ENCODE measurements at regions not wholly inside any gene's neighbourhood (a gene's known extent, or its start where the extent isn't known, plus 50 kb on each side); places are given as distances from the start of the nearest gene placed in this dataset.

- 91% methylated on average over 15 of the region's 15 CpGs; no CpG with 5 or more reads in 1 of the 2 experiments for WGBS, 2 experiments (ENCODE audit: extremely low coverage in 1 of 2, insufficient coverage in 1 of 2, insufficient read length in 1 of 2, insufficient replicate concordance in 2 of 2, low coverage in 1 of 2, low lambda C conversion rate in 2 of 2, missing lambda C conversion rate in 1 of 2)
- CTCF ChIA-PET (ENCODE audit: partially characterized antibody), result interaction anchor here (0.7 to 1.4 kb wide), 6 partner anchors 9 to 585 kb away, joined by 3 to 6 read pairs (median 4); no protein-coding TSS in a partner anchor
- no peak overlapping the region for H2AFZ ChIP-seq (ENCODE audit: low read length)
- TF ChIP-seq EZH2 (IDR thresholded peaks at IDR 0.05; ENCODE audit: low read depth, low read length, severe bottlenecking) (no peak), PHF8 (conservative IDR thresholded peaks at IDR 0.05; ENCODE audit: low read depth, low read length) (no peak), E2F6 (IDR thresholded peaks at IDR 0.05) (no peak), HDAC2 (IDR thresholded peaks at IDR 0.05; ENCODE audit: borderline replicate concordance in 1 of 2, low read depth in 2 of 2, low read length in 2 of 2) (no peak), SUZ12 (IDR thresholded peaks at IDR 0.05; ENCODE audit: low read length) (no peak), SAP30 (IDR thresholded peaks at IDR 0.05; ENCODE audit: insufficient read depth, insufficient replicate concordance, low read length) (no peak), FOSL1 (IDR thresholded peaks at IDR 0.05; ENCODE audit: insufficient read depth, low read depth, low read length) (no peak), JUND (IDR thresholded peaks at IDR 0.05; ENCODE audit: low read length) (no peak), POU5F1 (IDR thresholded peaks at IDR 0.05; ENCODE audit: low read depth, low read length) (no peak), POLR2AphosphoS5 (IDR thresholded peaks at IDR 0.05; ENCODE audit: low read depth, low read length) (no peak), KDM1A (IDR thresholded peaks at IDR 0.05; ENCODE audit: borderline replicate concordance, low read length) (no peak)
These were observed 107.3 kb upstream of the FGF3 start for GRCh38 chr11:69926376-69927050.

More at GRCh38 chr11:69926376-69927050, 107.3 kb upstream of the FGF3 start:
- Histone ChIP-seq H3K27ac (ENCODE audit: low read depth, low read length) (no peak overlapping the region), H4K20me1 (replicated peaks in 1 of 2; ENCODE audit: control insufficient read depth in 1 of 2, insufficient read depth in 2 of 2, low read length in 2 of 2) (peaks cover 0 to 2% of the 10 kb centered on the region in 2 experiments), H2BK5ac (ENCODE audit: low read depth, low read length) (no peak overlapping the region), H3K23me2 (ENCODE audit: low read depth, low read length) (peaks cover 6% of the 10 kb centered on the region; the same call in 1 of the 2 replicates), H3K27me3 (replicated peaks in 1 of 4; ENCODE audit: control insufficient read depth in 3 of 4, extremely low read depth in 1 of 4, insufficient read depth in 3 of 4, low read length in 3 of 4) (peaks cover 0 to 6% (median under 1%) of the 10 kb centered on the region in 4 experiments; a peak in 2 of 7 replicates), H3K79me1 (ENCODE audit: low read depth, low read length) (no peaks in the 10 kb centered on the region), H3K18ac (ENCODE audit: extremely low read depth, low read length) (no peak overlapping the region), H2BK12ac (ENCODE audit: low read depth, low read length) (no peak overlapping the region), H4K5ac (ENCODE audit: insufficient read length, low read depth, low read length) (no peak overlapping the region), H3K56ac (replicated peaks; ENCODE audit: insufficient read length, low read depth, low read length) (no peak overlapping the region), H3K4me1 (replicated peaks in 1 of 4; ENCODE audit: control insufficient read depth in 3 of 4, insufficient read depth in 4 of 4, low read length in 3 of 4) (peaks cover 0 to 3% (median 0%) of the 10 kb centered on the region in 4 experiments; a peak in 1 of 7 replicates), H3K4me3 (ENCODE audit: extremely low read depth in 1 of 4, insufficient read depth in 2 of 4, low read depth in 3 of 4, low read length in 4 of 4) (no peak overlapping the region), H3K9me3 (ENCODE audit: insufficient read depth in 2 of 2, low read depth in 1 of 2, low read length in 1 of 2) (0 out of 4 replicates have a peak, but pooled peaks cover 0 to 2% of the 10 kb centered on the region in 2 experiments), H2BK20ac (ENCODE audit: low read length) (no peak overlapping the region), H4K91ac (replicated peaks; ENCODE audit: insufficient read length, low read length) (no peak overlapping the region), H2BK15ac (ENCODE audit: low read length) (no peak overlapping the region), H3K79me2 (ENCODE audit: control insufficient read depth in 1 of 2, insufficient read depth in 2 of 2, low read length in 2 of 2) (no peaks in the 10 kb centered on the region), H3K4ac (replicated peaks; ENCODE audit: insufficient read length, low read depth, low read length) (no peak overlapping the region), H3K9ac (replicated peaks in 1 of 4; ENCODE audit: extremely low read depth in 1 of 4, low read depth in 3 of 4, low read length in 3 of 4) (no peak overlapping the region), H4K8ac (ENCODE audit: extremely low read depth, insufficient read depth, low read length) (peak overlapping the region; percentile 19; the same call in 1 of the 2 replicates), H2AK5ac (ENCODE audit: low read depth, low read length) (no peak overlapping the region), H3K23ac (ENCODE audit: insufficient read length) (no peak overlapping the region), H2BK120ac (replicated peaks; ENCODE audit: low read depth, low read length) (no peak overlapping the region), H3K36me3 (ENCODE audit: control insufficient read depth in 2 of 4, insufficient read depth in 4 of 4, low read length in 3 of 4) (no peaks in the 10 kb centered on the region), H3K4me2 (ENCODE audit: insufficient read depth in 1 of 2, low read depth in 2 of 2, low read length in 2 of 2) (no peak overlapping the region), H3K14ac (ENCODE audit: insufficient read length) (no peak overlapping the region)
- POLR2A ChIA-PET (ENCODE audit: partially characterized antibody), result no interaction called here
- DNase-seq (ENCODE audit: low read depth in 1 of 2, low spot score in 2 of 2) (no peak), FAIRE-seq (no peak)
